MM.1S (cell line): ENCODE measurements at regions not wholly inside any gene's neighbourhood (a gene's known extent, or its start where the extent isn't known, plus 50 kb on each side); places are given as distances from the start of the nearest gene placed in this dataset.

ENCODE experiments used
- DNase-seq: peaks from one replicate; pipeline ENCODE4 v3.0.0-alpha.2; 2015
- H2AFZ ChIP-seq: fragments of 300-600 bp; sonication (generic); 2 replicates; pipeline ENCODE4 v1.6.0; 2016; ENCODE audit warnings: antibody characterized with exemption, low read length
- H3F3A ChIP-seq: fragments of 300-600 bp; sonication (generic); 2 replicates; pipeline ENCODE4 v1.6.1; 2016; ENCODE audit warnings: mild to moderate bottlenecking, antibody characterized with exemption, low read length, moderate library complexity, mixed read lengths; ENCODE audit not compliant: insufficient read depth
- H3K27ac ChIP-seq: fragments of 300-600 bp; sonication (generic); 2 replicates; pipeline ENCODE4 v1.5.1; 2016; ENCODE audit warnings: mild to moderate bottlenecking, low read length
- H3K27me3 ChIP-seq: fragments of 300-600 bp; sonication (generic); replicated peaks from 2 replicates; pipeline ENCODE4 v1.6.0; 2016; ENCODE audit warnings: low read length; ENCODE audit not compliant: insufficient read depth
- H3K36me3 ChIP-seq: fragments of 300-600 bp; sonication (generic); replicated peaks from 2 replicates; pipeline ENCODE4 v1.6.1; 2016; ENCODE audit warnings: mild to moderate bottlenecking, low read length, mixed read lengths; ENCODE audit not compliant: insufficient read depth
- H3K4me1 ChIP-seq: fragments of 300-600 bp; sonication (generic); 2 replicates; pipeline ENCODE4 v1.6.1; 2016; ENCODE audit warnings: low read length, mixed read lengths
- H3K4me2 ChIP-seq: fragments of 300-600 bp; sonication (generic); 2 replicates; pipeline ENCODE4 v1.6.0; 2016; ENCODE audit warnings: low read depth, low read length
- H3K4me3 ChIP-seq: fragments of 300-600 bp; sonication (generic); 2 replicates; pipeline ENCODE4 v1.5.1; 2016; ENCODE audit warnings: low read length, mixed read lengths
- H3K79me2 ChIP-seq: fragments of 300-600 bp; sonication (generic); 2 replicates; pipeline ENCODE4 v1.6.1; 2016; ENCODE audit warnings: mixed run types, low read length, mixed read lengths
- H3K9ac ChIP-seq: fragments of 300-600 bp; sonication (generic); 2 replicates; pipeline ENCODE4 v1.6.1; 2016; ENCODE audit warnings: low read length, mixed read lengths
- H3K9me2 ChIP-seq: fragments of 300-600 bp; sonication (generic); replicated peaks from 2 replicates; pipeline ENCODE4 v1.6.1; 2016; ENCODE audit warnings: mild to moderate bottlenecking, low read length, mixed read lengths; ENCODE audit not compliant: insufficient read depth
- H3K9me3 ChIP-seq: fragments of 300-600 bp; sonication (generic); replicated peaks from 2 replicates; pipeline ENCODE4 v1.6.1; 2016; ENCODE audit warnings: mild to moderate bottlenecking, low read length, mixed read lengths; ENCODE audit not compliant: insufficient read depth
- H4K20me1 ChIP-seq: fragments of 300-600 bp; sonication (generic); 2 replicates; pipeline ENCODE4 v1.6.1; 2016; ENCODE audit warnings: mild to moderate bottlenecking, low read length, moderate library complexity, mixed read lengths; ENCODE audit not compliant: insufficient read depth
- CTCF ChIP-seq: fragments of 300-600 bp; sonication (generic); IDR thresholded peaks from 2 replicates; pipeline ENCODE4 v1.5.1; 2016; ENCODE audit warnings: antibody characterized with exemption, low read length, mixed read lengths
- EZH2 ChIP-seq: fragments of 300-600 bp; sonication (generic); optimal IDR thresholded peaks from 2 replicates; pipeline ENCODE3; 2017; ENCODE audit warnings: low read depth, mild to moderate bottlenecking, antibody characterized with exemption, low read length, mixed read lengths
- EZH2phosphoT487 ChIP-seq: fragments of 300-600 bp; sonication (generic); IDR thresholded peaks from 2 replicates; pipeline ENCODE4 v1.6.1; 2018; ENCODE audit warnings: antibody characterized with exemption, low read length

- H3F3A ChIP-seq = no peaks in the 10 kb centered on the region
- H3K9me2 ChIP-seq = no peaks in the 10 kb centered on the region
- H3K79me2 ChIP-seq = no peaks in the 10 kb centered on the region
- DNase-seq = no peak
- no peak overlapping the region for H3K4me2 ChIP-seq
- no peaks in the 10 kb centered on the region for H3K27me3 ChIP-seq
- H3K9ac ChIP-seq = no peak overlapping the region
- H3K27ac ChIP-seq = no peak overlapping the region
- H3K36me3 ChIP-seq = no peaks in the 10 kb centered on the region
- H4K20me1 ChIP-seq = no peaks in the 10 kb centered on the region
- H3K4me1 ChIP-seq = no peaks in the 10 kb centered on the region
- TF ChIP-seq CTCF (no peak), EZH2 (no peak), EZH2phosphoT487 (no peak)
- no peak overlapping the region for H3K4me3 ChIP-seq
- H3K9me3 ChIP-seq = no peaks in the 10 kb centered on the region
- no peak overlapping the region for H2AFZ ChIP-seq
These were observed 68.4 kb upstream of the SMARCA2 start for GRCh38 chr9:1946526-1947283.

GRCh38 chr9:1947438-1947837, 67.7 kb upstream of the SMARCA2 start:
- TF ChIP-seq CTCF (no peak), EZH2 (no peak), EZH2phosphoT487 (no peak)
- H3K27ac ChIP-seq = no peak overlapping the region
- H3K4me2 ChIP-seq = no peak overlapping the region
- H4K20me1 ChIP-seq = no peaks in the 10 kb centered on the region
- no peak overlapping the region for H2AFZ ChIP-seq
- no peak overlapping the region for H3K9ac ChIP-seq
- no peaks in the 10 kb centered on the region for H3K9me2 ChIP-seq
- H3K4me1 ChIP-seq = no peaks in the 10 kb centered on the region
- no peaks in the 10 kb centered on the region for H3K9me3 ChIP-seq
- H3K4me3 ChIP-seq = no peak overlapping the region
- no peaks in the 10 kb centered on the region for H3K27me3 ChIP-seq
- no peaks in the 10 kb centered on the region for H3F3A ChIP-seq
- no peaks in the 10 kb centered on the region for H3K36me3 ChIP-seq
- H3K79me2 ChIP-seq = no peaks in the 10 kb centered on the region
- DNase-seq = no peak

DNA sequence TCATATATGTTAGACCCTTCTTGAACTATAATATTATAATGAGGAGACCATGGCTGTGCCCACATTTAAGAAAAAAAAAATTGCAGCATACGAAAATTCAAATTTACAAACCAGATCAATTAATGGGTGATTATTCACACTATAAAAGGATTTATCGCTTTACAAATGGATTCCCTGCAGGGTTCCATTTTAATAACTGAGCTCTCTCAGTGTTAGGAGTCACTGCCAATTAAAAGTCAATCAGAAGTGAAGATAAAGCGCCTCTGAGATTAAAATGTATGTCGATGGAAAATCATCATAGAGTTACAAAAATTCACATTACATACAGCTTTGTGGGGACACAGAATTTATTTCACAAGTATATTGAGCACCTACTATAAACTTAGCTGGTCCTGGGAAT, 66.6 kb upstream of the SMARCA2 start:
- H3K27me3 ChIP-seq = no peaks in the 10 kb centered on the region
- H4K20me1 ChIP-seq = no peaks in the 10 kb centered on the region
- H3K4me3 ChIP-seq = no peak overlapping the region
- no peaks in the 10 kb centered on the region for H3K9me2 ChIP-seq
- no peaks in the 10 kb centered on the region for H3F3A ChIP-seq
- TF ChIP-seq CTCF (no peak), EZH2phosphoT487 (no peak), EZH2 (no peak)
- no peaks in the 10 kb centered on the region for H3K4me1 ChIP-seq
- no peaks in the 10 kb centered on the region for H3K36me3 ChIP-seq
- H3K79me2 ChIP-seq = no peaks in the 10 kb centered on the region
- no peak overlapping the region for H3K27ac ChIP-seq
- H3K4me2 ChIP-seq = no peak overlapping the region
- H3K9me3 ChIP-seq = no peaks in the 10 kb centered on the region
- no peak overlapping the region for H3K9ac ChIP-seq
- no peak overlapping the region for H2AFZ ChIP-seq
- no peak for DNase-seq
